ENCODE measurements at regions not wholly inside any gene's neighbourhood (a gene's known extent, or its start where the extent isn't known, plus 50 kb on each side); places are given as distances from the start of the nearest gene placed in this dataset.

DNA sequence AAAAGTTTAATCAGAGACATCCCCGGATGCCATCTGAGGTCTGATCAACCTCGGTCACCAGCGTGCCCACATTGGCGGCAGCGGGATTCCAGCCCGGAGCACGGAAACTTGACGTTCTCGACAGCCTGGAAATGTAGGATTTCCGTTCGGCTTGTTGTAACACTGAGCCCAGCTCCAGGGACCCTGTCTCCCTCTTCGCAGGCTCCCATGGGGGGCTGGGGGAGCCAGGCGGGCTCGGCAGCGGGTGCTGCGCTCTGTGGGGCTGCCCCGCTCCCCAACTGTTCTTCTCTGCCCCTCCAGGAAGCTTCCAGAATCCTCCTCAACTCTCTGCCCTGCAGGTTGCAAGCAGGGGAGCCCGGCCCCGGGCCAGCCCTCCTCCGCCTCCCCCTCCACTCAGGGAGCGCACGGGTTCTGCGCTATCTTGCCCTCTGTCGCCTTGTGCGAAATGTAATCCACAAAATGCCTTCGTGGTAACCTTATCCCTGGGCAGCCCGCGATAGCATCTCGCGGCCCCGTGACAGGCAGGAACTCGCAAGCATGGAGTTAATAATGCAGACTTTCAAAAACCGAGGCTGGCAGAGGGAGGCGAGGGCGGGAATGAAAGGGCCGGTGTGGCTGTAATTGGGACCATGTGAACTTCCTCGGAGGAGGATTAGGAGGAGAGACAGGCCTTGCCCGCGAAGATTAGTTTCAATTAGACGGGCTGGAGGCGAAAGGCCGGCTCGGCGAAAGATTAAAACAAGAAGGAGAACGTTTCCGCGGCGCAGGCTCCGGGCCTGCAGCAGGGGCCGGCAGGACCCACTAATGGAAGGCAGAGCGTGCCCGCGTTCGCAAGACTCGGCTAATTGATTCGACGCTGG is 53.9 kb upstream of the TTC34 start:
- Mint-ChIP-seq H3K4me3 (ENCODE audit: unreplicated experiment) (no peak overlapping the region), H3K9me3 (ENCODE audit: unreplicated experiment) (peaks cover 20% of the 10 kb centered on the region), H3K27ac (ENCODE audit: low read depth, unreplicated experiment) (no peak overlapping the region), H3K36me3 (ENCODE audit: insufficient read depth, unreplicated experiment) (no peaks in the 10 kb centered on the region), H3K27me3 (ENCODE audit: insufficient read depth, unreplicated experiment) (no peaks in the 10 kb centered on the region), H3K4me1 (ENCODE audit: insufficient read depth, unreplicated experiment) (no peaks in the 10 kb centered on the region)
- BruUV-seq (replicated peaks) = no TSS peak
- CTCF ChIA-PET = no interaction called here
- intact Hi-C loops (cut with micrococcal nuclease) = no loop called here
- no peak for DNase-seq (ENCODE audit: unreplicated experiment)
- POLR2A ChIA-PET = no interaction called here
- TF ChIP-seq, protein P1, sequence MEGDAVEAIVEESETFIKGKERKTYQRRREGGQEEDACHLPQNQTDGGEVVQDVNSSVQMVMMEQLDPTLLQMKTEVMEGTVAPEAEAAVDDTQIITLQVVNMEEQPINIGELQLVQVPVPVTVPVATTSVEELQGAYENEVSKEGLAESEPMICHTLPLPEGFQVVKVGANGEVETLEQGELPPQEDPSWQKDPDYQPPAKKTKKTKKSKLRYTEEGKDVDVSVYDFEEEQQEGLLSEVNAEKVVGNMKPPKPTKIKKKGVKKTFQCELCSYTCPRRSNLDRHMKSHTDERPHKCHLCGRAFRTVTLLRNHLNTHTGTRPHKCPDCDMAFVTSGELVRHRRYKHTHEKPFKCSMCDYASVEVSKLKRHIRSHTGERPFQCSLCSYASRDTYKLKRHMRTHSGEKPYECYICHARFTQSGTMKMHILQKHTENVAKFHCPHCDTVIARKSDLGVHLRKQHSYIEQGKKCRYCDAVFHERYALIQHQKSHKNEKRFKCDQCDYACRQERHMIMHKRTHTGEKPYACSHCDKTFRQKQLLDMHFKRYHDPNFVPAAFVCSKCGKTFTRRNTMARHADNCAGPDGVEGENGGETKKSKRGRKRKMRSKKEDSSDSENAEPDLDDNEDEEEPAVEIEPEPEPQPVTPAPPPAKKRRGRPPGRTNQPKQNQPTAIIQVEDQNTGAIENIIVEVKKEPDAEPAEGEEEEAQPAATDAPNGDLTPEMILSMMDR (IDR thresholded peaks at IDR 0.05; ENCODE audit: unreplicated experiment) = no peak

GRCh38 chr1:2856066-2856390 is 54.5 kb upstream of the TTC34 start:
- no peak overlapping the region for H3K27ac Mint-ChIP-seq (ENCODE audit: low read depth, unreplicated experiment)
- H3K36me3 Mint-ChIP-seq (ENCODE audit: insufficient read depth, unreplicated experiment) = no peaks in the 10 kb centered on the region
- no peaks in the 10 kb centered on the region for H3K27me3 Mint-ChIP-seq (ENCODE audit: insufficient read depth, unreplicated experiment)
- peaks cover 14% of the 10 kb centered on the region for H3K9me3 Mint-ChIP-seq (ENCODE audit: unreplicated experiment)
- TF ChIP-seq, protein P1 (IDR thresholded peaks at IDR 0.05; ENCODE audit: unreplicated experiment) = no peak
- no peak overlapping the region for H3K4me3 Mint-ChIP-seq (ENCODE audit: unreplicated experiment)
- intact Hi-C loops (cut with micrococcal nuclease) = no loop called here
- BruUV-seq (replicated peaks) = no TSS peak
- ChIA-PET CTCF (interaction anchor here (0.5 kb wide), 1 partner anchor 573 kb away, joined by 3 read pairs; no protein-coding TSS in a partner anchor), POLR2A (no interaction called here)
- H3K4me1 Mint-ChIP-seq (ENCODE audit: insufficient read depth, unreplicated experiment) = no peaks in the 10 kb centered on the region
- no peak for DNase-seq (ENCODE audit: unreplicated experiment)

- Mint-ChIP-seq H3K4me1 (ENCODE audit: insufficient read depth, unreplicated experiment) (no peaks in the 10 kb centered on the region), H3K9me3 (ENCODE audit: unreplicated experiment) (peaks cover 12% of the 10 kb centered on the region), H3K27ac (ENCODE audit: low read depth, unreplicated experiment) (no peak overlapping the region), H3K4me3 (ENCODE audit: unreplicated experiment) (no peak overlapping the region), H3K27me3 (ENCODE audit: insufficient read depth, unreplicated experiment) (no peaks in the 10 kb centered on the region), H3K36me3 (ENCODE audit: insufficient read depth, unreplicated experiment) (no peaks in the 10 kb centered on the region)
- POLR2A ChIA-PET = no interaction called here
- intact Hi-C loops (cut with micrococcal nuclease) = no loop called here
- CTCF ChIA-PET = interaction anchor here (0.6 kb wide), 1 partner anchor 1427 kb away, joined by 3 read pairs; no protein-coding TSS in a partner anchor
- DNase-seq (ENCODE audit: unreplicated experiment) = no peak
- TF ChIP-seq, protein P1 (IDR thresholded peaks at IDR 0.05; ENCODE audit: unreplicated experiment) = no peak
- no TSS peak for BruUV-seq (replicated peaks)
These were observed 55.3 kb upstream of the TTC34 start for GRCh38 chr1:2856676-2857375.

GRCh38 chr1:2857521-2857920 is 56.0 kb upstream of the TTC34 start:
- CTCF ChIA-PET = no interaction called here
- Mint-ChIP-seq H3K27ac (ENCODE audit: low read depth, unreplicated experiment) (no peak overlapping the region), H3K27me3 (ENCODE audit: insufficient read depth, unreplicated experiment) (no peaks in the 10 kb centered on the region), H3K4me1 (ENCODE audit: insufficient read depth, unreplicated experiment) (no peaks in the 10 kb centered on the region), H3K9me3 (ENCODE audit: unreplicated experiment) (peaks cover 12% of the 10 kb centered on the region), H3K4me3 (ENCODE audit: unreplicated experiment) (no peak overlapping the region), H3K36me3 (ENCODE audit: insufficient read depth, unreplicated experiment) (no peaks in the 10 kb centered on the region)
- BruUV-seq (replicated peaks) = no TSS peak
- POLR2A ChIA-PET = no interaction called here
- no peak for DNase-seq (ENCODE audit: unreplicated experiment)
- intact Hi-C loops (cut with micrococcal nuclease) = no loop called here
- TF ChIP-seq, protein P1 (IDR thresholded peaks at IDR 0.05; ENCODE audit: unreplicated experiment) = no peak

Data from MCF 10A (cell line).